GM13976 (cell line): ENCODE measurements at regions not wholly inside any gene's neighbourhood (a gene's known extent, or its start where the extent isn't known, plus 50 kb on each side); places are given as distances from the start of the nearest gene placed in this dataset.

Experiments used
- DNase-seq: peaks from one replicate; pipeline ENCODE4 v3.0.0; 2012; ENCODE audit warnings: low spot score
- CTCF ChIP-seq: IDR thresholded peaks from 2 replicates; pipeline ENCODE4 v1.5.1; 2012; ENCODE audit warnings: borderline replicate concordance, mild to moderate bottlenecking; ENCODE audit not compliant: insufficient read depth; ENCODE audit errors: extremely low read depth, missing control alignments, control extremely low read depth
- in situ Hi-C: fragments of 300-500 bp; cut with MboI; formaldehyde crosslinking; loops from one replicate; pipeline ENCODE4 v1.12.0; 2022; ENCODE audit warnings: low sequenced_read_pairs, mixed read lengths, inconsistent platforms; ENCODE audit not compliant: unreplicated experiment

- in situ Hi-C loops = no loop called here
- no peak for DNase-seq
- TF ChIP-seq CTCF = no peak
Observed at GRCh38 chr15:39132070-39132469, 448.8 kb upstream of the THBS1 start.

GRCh38 chr15:39132954-39133600, 447.8 kb upstream of the THBS1 start:
- no peak for DNase-seq
- TF ChIP-seq CTCF = no peak
- in situ Hi-C loops = no loop called here

GRCh38 chr15:39134282-39134681, 446.6 kb upstream of the THBS1 start:
- TF ChIP-seq CTCF = no peak
- in situ Hi-C loops = no loop called here
- DNase-seq = no peak

- TF ChIP-seq CTCF = no peak
- in situ Hi-C loops = no loop called here
- DNase-seq = no peak
Observed at GRCh38 chr15:39135989-39136388, 444.9 kb upstream of the THBS1 start.

GRCh38 chr15:39139431-39140059, 441.3 kb upstream of the THBS1 start:
- no peak for DNase-seq
- in situ Hi-C loops = no loop called here
- no peak for TF ChIP-seq CTCF

GRCh38 chr15:39140060-39140604, 440.7 kb upstream of the THBS1 start:
- DNase-seq = no peak
- in situ Hi-C loops = no loop called here
- no peak for TF ChIP-seq CTCF
